Epithelial cell of esophagus (primary cell): ENCODE measurements at regions not wholly inside any gene's neighbourhood (a gene's known extent, or its start where the extent isn't known, plus 50 kb on each side); places are given as distances from the start of the nearest gene placed in this dataset.

Source experiments
- DNase-seq: peaks from one replicate; pipeline ENCODE4 v3.0.0; 2010; ENCODE audit warnings: low read depth
- H3K4me3 ChIP-seq: 2 replicates; pipeline ENCODE4 v1.5.1; 2011; ENCODE audit warnings: mild to moderate bottlenecking, low read length, control low read depth
- TF ChIP-seq, protein P1 (sequence below): IDR thresholded peaks from 2 replicates; pipeline ENCODE4 v1.5.1; 2011; ENCODE audit warnings: low read depth, mild to moderate bottlenecking, low read length, control low read depth, inconsistent platforms; ENCODE audit not compliant: insufficient read depth; ENCODE audit errors: missing control alignments

DNA sequence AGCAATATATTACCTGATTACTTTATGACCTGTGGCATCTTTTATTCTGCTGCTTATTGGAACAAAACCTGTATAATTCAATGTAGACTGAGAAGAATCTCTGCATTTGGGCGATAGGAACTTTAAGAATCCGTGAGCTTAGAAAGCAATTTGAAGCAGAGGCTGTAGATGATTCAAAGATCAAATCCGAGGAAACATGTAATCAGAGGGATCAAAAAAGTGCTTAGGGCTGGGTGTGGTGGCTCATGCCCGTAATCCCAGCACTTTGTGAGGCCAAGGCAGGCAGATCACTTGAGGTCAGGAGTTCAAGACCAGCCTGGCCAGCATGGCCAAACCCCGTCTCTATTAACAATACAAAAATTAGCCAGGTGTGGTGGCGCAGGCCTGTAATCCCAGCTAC lies 198.4 kb downstream of the MTX2 start:
- no peak for DNase-seq
- TF ChIP-seq, protein P1, sequence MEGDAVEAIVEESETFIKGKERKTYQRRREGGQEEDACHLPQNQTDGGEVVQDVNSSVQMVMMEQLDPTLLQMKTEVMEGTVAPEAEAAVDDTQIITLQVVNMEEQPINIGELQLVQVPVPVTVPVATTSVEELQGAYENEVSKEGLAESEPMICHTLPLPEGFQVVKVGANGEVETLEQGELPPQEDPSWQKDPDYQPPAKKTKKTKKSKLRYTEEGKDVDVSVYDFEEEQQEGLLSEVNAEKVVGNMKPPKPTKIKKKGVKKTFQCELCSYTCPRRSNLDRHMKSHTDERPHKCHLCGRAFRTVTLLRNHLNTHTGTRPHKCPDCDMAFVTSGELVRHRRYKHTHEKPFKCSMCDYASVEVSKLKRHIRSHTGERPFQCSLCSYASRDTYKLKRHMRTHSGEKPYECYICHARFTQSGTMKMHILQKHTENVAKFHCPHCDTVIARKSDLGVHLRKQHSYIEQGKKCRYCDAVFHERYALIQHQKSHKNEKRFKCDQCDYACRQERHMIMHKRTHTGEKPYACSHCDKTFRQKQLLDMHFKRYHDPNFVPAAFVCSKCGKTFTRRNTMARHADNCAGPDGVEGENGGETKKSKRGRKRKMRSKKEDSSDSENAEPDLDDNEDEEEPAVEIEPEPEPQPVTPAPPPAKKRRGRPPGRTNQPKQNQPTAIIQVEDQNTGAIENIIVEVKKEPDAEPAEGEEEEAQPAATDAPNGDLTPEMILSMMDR: no peak
- H3K4me3 ChIP-seq: no peak overlapping the region

DNA sequence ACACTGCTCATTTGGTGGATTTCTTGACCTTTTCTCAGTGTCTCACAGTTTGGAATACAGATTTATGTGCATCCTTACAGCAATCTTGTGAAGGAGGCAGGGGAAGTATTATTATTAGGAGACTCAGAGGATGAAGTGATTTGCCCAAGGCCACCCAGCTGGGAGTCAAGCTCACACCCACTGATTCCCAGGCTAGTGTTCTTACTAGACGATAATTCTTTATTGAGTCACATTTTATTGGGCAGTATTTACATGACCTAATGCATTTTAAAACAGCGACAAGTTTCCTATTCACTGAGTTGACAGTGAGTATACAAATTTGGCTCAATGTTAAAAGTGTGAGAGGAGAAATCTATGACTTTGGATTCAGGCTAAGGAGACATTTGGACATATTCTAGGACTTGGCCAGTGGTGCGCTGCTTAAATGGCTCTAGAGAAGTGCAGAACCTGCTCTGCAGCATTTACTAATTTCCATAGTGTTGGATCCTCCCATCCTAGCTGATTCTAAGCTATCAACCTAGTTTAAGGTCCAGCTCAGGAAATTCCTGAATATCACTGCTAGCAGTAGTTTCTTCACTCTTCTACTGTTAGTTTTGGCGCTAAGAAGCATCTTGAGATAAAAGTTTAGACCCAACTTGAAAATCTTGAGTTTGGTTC lies 199.3 kb downstream of the MTX2 start:
- H3K4me3 ChIP-seq: no peak overlapping the region
- DNase-seq: peak; percentile 67
- TF ChIP-seq, protein P1: no peak

DNA sequence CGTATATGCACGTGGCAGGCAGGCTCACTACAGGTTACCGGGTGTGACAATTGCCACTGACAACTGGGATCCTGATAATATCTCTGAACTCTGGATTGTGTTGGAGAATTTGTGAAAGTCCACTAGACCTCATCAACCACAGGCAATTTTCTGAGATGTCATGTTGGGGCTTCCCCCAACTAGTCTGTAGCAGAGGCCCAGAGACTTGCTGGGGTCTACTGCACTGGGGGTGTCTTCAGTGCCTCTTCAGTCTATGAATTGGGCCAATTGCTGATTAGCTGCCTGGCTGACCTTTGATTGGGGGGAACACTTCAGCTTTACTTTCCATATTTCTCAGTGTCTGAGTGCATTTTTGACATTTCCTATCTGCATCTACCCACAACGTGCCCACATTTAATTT lies 201.5 kb downstream of the MTX2 start:
- TF ChIP-seq, protein P1: no peak
- H3K4me3 ChIP-seq: no peak overlapping the region
- no peak for DNase-seq

DNA sequence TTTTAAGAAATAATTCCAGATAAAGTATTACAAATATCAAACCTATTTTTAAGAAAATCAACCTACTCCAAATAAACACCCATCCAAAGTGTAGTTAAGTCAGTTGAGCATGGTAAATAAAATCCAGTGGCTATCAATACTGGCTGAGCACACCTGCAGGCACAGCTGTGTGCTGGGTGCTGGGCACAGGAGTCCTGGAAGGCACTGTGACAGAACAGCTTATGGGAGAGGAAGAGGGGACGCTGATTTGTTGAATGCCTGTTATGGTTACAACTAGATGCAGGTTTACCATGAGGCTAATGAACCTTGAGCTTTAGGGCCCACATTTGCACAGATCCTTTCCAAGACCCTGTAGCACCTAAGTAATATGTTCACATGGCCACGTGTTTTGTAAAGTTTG lies 202.7 kb downstream of the MTX2 start:
- TF ChIP-seq, protein P1: no peak
- no peak for DNase-seq
- H3K4me3 ChIP-seq: no peak overlapping the region

DNA sequence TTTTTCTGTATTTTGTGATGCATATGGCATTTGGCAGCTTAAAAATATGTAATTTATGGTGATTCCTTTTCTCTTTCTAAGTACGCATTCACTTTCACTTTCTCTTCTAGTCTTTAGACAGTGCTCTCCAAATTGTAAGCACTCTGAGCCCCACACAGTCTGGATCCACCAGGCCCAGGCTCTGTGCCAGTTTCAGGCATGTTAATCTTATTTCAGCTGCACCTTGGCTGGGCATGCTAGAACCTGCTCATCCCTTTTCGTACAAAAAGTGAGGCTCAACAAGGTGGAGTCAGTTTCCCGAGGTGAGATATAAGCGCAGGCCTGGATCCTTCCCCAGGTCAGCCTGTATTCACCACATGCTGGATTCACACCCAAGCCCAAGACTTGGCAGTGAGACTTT lies 203.9 kb downstream of the MTX2 start:
- H3K4me3 ChIP-seq: peak overlapping the region; percentile 0
- peak; percentile 97 for DNase-seq
- TF ChIP-seq, protein P1: no peak

DNA sequence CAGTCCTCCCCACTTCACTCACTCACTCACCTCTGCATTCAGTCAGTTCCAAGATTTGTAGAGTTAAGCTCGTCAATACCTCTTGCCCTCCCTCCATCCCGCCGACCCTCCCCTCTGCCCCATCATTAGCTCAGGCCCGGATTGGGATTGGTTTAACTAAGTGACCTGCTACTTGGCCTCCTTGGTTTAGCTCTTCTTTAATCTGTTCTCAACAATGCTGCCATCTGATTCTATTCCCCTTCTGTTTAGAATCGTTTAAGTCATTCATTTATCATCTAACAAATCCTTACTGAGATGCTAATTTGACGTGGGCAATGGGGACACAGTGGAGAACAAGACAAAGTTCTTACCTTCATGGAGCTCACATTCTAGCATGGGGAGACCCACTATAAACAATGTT lies 204.6 kb downstream of the MTX2 start:
- no peak overlapping the region for H3K4me3 ChIP-seq
- TF ChIP-seq, protein P1: no peak
- DNase-seq: no peak

DNA sequence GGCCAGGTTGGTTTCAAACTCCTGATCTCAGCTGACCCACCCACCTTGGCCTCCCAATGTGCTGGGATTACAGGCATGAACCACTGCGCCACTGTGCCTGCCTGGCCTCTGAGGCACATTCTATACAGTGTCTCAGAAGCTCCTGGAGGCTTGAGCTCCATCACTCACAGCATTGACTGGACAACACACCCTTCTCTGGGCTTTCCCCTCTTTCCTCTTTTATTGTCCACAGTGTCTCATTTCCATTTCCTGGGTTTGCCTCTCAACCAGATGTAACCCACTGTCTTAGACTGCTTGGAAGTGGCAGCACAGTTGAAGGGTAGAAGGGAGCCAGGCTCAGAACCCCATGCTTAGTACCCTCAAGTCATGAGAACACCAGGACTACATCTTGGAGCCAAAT lies 208.1 kb downstream of the MTX2 start:
- H3K4me3 ChIP-seq: no peak overlapping the region
- TF ChIP-seq, protein P1: no peak
- no peak for DNase-seq
